Fibroblast of the conjunctiva (primary cell): ENCODE measurements at regions not wholly inside any gene's neighbourhood (a gene's known extent, or its start where the extent isn't known, plus 50 kb on each side); places are given as distances from the start of the nearest gene placed in this dataset.
"Not testable (repeated sequence)": the region's sequence is repeated elsewhere in the genome, so short reads cannot be mapped to it uniquely, and the experiment has no call there.

Source experiments
- DNase-seq: peaks from one replicate; pipeline ENCODE4 v3.0.0-alpha.2; 2010; ENCODE audit warnings: low read depth

DNA sequence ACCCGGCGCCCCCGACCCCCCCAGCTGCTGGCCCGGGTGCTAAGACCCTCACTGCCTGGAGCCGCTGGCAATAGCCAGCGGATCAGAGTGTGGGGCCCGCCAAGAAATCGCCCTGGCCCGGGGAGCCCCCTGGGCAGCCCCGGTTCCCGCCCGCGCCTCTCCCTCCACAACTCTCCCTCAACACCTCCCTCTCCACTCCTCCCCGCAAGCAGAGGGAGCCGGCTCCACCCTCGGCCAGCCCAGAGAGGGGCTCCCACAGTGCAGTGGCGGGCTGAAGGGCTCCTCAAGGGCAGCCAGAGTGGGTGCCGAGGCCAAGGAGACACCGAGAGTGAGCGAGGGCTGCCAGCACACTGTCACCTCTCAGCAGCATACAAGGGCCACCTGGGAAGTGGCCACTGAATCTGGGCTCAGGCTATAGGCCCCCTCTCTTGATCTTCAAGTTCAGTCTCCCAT lies 385.5 kb downstream of the SEC14L1 start:
- no peak for DNase-seq

DNA sequence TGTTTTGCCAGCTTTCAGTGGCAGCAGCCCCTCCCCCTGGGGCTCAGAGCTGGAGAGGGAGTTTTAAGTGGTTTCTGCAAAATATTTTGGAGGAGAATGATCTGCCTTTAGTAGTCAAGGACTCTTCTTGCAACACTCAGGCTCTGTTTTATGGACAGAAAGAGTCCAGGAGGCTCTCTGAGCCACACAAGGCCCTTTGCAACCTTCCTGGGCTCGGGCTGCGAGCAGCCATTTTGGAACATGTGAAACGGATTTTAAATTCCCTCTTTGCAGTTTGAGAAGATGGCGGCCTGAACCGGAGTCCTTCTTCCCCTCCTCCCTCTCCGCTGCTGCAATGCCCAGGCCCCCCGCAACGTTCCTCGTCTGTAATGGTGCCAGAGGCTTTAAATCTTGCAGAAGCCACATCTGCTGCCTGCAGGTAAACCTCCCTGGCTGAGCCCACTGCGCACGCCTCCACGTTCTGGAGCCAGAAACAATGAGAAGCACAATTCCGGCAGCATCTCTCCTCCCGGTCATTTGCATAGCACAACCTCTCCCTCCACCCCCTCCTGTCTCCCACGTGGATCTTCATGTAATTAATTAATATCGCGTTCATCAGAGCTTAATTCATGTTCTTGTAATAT lies 386.1 kb downstream of the SEC14L1 start:
- no peak for DNase-seq

DNA sequence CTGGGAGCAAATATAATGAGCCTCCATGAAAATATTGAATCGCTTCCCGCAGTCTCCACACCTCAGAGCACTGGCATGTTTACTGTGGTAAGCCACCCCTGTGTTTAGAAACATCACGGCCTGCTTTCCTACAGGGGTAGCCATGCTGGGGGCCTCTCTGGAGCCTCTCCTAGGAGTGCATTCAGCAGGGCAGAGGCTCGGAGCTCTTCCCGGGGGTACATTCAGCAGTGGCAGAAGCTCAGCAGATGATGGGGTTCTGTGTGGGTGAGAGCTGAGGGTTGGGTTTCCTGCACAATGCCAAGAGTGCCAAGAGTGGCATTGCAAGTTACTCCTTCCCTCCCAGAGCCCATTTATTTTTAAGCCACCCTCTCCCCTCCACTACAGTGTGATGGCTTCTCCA lies 386.6 kb downstream of the SEC14L1 start:
- no peak for DNase-seq

DNA sequence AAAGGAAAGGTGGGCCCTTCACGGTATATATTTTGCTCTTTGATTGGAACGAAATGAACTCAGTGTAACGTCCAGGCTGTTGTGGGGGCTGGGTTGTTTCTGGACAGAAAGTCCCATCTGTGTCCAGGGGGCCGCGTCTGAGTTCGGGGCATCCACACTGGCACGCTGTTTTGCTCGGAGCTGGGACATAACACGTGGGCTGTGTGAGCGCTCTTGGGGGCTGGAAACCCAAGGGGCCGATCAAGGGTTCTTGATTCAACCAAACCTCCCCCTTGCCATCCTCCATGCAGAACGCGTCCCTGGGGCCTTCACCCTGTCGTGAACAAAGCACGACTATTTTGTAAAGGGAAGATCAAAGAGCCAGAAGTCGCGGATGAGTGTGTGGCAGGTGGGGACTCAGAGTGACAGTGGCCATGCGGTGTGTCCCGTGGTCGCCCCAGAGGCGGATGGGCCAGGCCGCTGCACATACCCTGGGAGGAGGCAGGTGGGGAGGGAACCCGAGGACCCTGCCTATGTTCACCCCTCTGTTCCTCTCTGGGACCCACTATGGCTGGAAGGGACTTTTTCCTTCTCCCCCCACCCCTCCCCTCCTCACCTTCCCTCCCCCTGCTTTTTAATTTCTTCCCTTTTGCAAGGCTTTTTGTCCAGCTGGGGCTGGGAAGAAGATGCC lies 387.2 kb downstream of the SEC14L1 start:
- DNase-seq: no peak

DNA sequence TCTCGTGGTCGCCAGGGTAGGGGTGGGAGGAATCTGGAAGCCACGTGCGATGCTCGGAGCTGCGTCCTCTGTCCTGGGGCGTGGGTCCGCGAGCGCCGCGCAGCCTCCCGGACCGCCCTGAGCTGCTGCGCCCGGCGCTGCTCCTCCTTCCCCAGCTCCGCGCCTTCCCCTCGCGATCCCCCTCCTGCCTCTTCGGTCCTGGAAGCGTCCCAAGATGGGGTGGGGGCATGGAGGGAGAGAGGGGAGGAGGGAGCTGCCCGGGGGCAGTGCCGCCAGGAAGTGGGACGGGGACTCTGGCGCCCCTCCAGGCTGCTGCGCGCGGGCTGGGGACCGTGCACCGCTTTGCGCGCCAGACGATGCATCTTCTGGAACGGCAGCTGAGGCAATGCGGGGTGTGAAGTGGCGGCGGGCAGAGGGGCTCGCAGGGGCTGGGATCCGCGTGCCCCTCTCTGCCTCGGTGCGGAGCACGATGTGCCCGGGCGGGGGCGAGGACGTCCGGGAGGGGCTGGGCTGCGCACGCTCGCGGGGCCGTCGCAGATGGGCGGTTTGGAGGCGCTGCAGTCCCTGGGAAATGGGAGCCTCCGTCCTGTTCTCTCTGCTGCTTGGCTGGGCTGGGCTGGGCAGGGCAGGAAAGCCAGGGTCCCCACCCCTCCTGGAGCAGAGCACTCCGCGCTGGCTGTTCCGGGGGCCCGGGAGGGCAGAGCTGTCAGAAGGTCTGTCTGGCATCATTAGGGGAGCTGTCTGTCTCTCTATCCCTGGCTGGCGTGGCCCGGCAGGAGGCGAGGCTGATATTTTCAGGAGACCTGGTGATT lies 388.0 kb downstream of the SEC14L1 start:
- DNase-seq: no peak

DNA sequence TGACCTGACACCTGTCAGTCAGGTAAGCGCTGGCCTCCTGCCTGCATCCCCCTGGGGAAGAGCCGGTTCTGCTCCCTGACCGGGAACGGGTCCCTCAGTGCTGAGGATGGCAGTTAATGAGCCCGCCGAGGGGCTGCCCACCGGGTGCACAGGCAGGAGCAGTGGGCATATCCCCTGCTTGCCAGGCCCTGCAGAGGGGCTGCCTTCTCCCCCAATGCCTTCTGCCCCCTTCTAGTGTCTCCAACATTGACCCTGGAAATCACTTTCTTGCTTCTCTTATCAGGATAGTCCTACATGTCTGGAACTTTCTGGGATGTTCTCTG lies 388.5 kb downstream of the SEC14L1 start:
- no peak for DNase-seq

DNA sequence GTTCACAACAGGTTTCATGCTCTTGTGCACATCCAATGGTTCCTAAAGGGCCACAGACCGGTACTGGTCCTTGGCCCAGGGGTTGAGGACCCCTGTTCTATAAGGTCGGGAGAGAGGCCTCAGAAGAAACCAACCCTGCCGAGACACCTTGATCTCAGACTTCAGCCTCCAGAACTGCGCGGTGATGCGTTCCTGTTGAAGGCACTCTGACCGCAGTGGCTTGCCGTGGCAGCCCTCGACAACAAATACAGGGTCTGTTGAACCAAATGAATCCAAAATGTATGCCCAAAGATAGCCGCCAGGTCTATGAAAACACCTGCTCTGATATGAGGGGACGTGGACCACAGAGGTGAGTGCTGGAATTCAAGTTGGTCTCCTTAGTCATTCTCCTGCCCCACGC lies 389.8 kb downstream of the SEC14L1 start:
- DNase-seq: no peak

DNA sequence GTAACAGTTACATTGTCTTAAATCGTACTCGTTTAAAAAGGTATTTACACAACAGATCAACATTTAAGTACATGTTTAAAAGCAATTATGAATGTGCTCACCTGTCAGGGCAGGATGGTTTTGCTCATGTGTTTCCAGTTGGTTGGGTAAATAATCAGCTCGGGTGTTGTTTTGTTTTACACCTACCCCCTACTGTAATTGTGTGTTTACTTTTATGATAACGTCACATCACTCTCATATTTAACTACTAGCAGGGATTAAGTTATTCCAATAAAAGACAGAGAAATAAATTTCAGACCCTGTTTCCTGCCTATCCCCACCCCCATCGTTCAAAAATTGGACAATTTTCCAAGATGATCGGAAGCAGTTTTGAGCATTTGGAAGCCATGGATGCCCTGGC lies 390.2 kb downstream of the SEC14L1 start:
- DNase-seq: no peak

DNA sequence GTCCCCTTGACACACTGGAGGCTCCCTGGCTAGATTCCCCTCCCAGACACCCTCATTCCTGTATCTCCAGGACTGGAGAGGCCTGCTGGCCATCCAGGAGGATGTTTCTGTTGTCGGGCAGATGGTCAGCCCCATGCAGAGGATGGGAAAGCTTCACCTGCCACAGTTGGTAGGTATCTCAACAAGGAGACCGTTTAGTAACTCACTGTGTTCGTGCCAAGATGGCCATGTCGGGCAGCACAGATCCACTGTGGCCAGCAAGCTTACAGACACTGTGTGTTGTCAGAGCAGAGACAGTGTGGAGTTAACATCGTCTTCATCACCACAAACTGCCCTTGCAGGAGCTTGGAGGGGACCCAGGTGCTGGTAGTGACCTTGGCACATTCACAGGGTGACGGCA lies 390.9 kb downstream of the SEC14L1 start:
- no peak for DNase-seq

DNA sequence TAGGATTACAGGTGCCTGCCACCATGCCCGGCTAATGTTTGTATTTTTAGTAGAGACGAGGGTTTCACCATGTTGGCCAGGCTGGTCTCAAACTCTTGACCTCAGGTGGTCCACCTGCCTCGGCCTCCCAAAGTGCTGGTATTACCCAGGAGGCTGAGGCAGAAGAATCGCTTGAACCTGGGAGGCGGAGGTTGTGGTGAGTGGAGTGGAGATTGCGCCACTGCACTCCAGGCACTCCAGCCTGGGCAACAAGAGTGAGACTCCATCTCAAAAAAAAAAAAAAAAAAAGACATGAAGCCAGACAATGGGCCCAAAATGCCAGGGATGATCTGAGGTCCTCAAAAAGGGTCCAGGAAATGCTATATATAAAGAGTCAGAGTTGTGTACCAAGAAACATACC lies 392.9 kb downstream of the SEC14L1 start:
- not testable (repeated sequence) for DNase-seq

DNA sequence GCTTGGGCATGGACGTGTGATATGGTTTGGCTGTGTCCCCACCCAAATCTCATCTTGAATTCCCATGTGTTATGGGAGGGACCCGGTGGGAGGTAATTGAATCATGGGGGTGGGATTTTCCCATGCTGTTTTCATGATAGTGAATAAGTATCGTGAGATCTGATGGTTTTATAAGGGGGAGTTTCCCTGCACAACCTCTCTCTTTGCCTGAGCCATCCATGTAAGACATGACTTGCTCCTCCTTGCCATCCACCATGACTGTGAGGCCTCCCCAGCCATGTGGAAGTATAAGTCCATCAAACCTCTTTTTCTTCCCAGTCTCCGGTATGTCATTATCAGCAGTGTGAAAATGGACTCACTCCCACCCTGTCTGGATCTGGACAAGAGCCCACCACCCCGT lies 393.4 kb downstream of the SEC14L1 start:
- DNase-seq: no peak

DNA sequence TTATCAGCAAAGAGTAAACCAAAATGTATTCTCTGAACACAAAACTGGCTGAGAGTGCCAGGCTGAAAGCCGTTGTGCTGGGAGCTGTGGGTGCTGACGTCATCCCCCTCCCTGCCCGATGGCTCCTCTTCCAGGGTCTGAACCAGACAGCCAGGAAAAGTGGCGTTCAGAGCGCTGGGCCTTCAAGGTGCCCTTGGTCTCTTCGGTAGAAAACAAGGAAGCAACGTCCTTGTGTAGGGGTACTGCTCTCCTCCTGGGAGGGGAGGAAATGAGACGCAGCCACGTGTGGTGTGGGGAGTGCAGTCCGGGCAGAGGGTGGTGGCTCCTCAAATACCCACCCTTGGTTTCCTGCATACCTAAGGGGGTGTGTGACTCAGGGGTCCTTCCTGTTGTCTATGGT lies 394.7 kb downstream of the SEC14L1 start:
- DNase-seq: no peak

DNA sequence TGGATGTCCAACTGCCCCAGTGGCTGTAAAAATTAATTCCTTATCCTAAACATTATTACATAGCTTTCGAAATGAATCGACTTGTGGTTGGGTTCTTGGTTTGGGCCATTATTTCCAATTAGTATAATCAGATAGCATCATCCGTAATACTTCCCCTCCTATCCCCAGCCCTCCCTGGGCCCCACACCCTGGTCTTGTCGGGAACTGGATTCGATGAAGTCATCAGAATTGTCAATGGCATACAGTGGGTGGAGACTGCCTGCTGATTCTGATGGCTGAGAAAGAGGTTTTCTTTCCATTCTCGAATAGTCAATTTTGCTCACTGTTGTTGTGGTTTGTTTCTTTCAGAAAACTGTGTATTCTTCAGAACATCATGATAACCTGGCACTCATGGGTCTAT lies 395.1 kb downstream of the SEC14L1 start:
- DNase-seq: no peak

DNA sequence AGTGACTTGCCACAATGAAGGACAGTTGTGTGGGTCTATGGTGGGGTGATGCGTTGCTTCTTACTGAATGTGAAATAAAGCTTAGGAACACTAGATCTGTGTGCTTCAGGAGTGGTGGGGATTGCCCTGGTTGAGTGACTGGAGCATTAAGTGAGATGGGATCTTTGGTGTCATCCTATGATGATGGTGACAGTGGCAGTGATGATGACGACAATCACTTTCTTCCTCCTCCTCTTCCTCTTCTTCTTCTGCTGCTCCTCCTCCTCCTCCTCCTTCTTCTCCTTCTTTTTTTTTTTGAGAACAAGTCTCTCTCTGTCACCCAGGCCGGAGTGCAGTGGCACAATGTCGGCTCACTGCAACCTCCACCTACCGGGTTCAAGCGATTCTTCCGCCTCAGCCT lies 396.8 kb downstream of the SEC14L1 start:
- no peak for DNase-seq

DNA sequence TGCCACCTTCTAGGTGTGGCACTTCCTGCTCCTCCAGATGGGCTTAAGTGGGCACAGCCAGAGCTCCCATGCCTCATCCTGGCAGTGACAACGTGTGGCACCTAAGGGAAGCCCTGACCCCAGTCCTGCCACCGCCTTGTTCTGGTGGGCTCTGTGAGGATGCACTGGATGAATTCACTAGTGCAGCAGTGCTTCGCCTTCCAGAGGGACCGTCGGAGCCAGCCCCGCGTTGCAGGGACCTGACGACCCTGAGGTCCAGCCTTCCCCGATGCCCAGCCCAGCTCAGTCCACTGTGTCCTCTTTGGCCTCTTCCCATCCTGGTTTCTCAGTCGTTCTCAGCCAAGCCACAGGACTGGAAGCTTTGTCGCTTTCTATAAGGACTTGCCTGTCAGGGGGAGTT lies 399.8 kb downstream of the SEC14L1 start:
- no peak for DNase-seq

DNA sequence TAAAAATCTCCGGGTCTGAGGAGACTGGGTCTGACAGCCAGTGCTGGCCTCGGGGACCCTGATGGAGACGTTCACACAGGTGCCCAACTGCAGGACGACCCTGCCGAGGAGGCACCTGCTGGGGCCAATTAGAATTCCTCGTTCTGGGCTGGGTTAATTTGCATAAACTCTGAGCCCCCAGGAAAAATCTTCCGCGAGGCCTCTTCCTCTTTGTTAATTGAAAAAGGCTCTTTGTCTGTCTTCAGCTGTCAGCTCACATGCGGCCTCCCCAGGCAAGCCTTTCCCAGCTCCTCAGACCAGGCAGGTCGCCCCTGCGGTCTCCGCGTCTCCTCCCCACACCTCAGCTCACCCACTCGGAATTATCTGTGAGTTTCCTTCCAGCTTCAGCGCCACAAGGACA lies 400.2 kb downstream of the SEC14L1 start:
- DNase-seq: no peak

DNA sequence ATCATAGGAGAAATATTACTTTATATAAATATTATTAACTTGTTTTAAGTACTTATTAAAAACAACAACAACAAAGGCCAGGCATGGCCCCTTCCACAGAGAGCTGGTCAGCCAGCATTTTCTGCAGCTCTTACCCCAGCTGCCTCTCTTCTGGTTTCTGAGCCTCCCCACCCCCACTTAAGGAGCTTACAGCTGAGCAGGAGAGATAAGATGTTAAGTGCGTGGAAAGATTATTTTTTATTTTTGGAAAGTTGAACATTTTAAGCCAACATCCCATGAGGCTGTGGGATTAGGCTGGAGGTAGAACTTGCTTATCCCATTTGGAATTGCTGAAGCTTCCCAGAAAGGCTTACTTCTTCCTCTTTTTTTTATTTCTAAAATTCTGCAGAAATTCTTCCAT lies 401.2 kb downstream of the SEC14L1 start:
- DNase-seq: no peak

DNA sequence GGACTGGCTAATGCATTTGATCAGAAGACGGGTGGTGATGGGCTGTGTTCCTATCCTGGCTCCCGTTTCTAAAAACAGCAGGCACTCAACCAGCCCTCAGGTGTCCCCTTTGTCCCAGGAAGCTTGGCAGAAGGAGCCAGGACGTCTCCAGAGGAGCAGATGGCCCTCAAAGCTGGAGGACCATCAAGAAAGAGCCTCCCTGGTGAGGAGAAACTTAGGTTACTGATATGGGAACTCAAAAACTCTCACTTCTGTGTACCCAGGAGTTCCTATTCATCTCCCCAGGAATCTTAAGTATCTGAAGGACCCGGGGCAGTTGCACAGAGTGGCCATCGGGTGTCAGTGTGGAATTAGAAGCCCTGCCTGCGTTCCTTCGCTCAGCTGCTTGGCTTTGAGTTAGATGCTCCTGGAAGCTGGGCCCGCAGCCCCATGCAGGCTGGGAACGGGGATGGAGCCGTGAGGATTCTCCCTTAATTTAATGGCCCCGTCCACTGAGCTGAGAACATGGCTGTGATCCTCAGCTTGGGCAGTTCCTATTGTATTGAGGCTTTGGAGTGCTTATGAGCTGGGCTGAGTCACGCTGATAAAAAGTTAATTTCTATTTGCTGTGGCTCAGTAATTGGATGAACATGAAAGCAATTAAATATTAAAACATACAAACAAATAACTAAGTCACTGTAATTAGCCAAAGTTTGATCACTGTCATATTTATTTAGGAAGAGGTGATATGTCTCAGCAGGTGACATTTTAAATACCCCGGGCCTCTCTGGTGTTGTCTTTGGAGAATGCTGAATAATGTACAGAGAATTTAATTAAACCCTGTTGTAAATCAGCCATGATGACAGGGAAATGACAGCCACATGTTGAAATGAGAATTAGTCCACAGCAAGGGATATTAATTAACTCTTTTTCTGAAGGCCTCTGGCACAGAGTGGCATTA lies 402.1 kb downstream of the SEC14L1 start:
- DNase-seq: peak; percentile 81

DNA sequence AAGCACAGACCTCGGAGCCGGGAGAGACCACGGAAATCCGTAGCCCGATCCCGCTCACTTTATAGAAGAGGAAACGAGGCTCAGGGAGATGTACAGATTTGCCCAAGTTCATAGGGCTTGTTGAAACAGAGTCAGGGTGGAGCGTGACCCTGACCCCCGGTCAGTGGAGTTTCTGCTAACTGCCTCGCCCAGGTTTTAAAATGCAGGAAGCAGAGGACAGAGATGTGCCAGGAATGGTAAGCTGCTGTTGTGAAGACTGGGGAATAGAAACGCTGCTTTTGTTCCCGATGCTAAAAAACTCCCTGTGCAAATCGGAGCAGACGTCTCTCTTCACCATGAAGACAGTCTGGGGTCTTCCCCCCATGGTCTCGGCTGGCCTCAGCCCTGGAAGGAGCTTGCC lies 403.0 kb downstream of the SEC14L1 start:
- no peak for DNase-seq

DNA sequence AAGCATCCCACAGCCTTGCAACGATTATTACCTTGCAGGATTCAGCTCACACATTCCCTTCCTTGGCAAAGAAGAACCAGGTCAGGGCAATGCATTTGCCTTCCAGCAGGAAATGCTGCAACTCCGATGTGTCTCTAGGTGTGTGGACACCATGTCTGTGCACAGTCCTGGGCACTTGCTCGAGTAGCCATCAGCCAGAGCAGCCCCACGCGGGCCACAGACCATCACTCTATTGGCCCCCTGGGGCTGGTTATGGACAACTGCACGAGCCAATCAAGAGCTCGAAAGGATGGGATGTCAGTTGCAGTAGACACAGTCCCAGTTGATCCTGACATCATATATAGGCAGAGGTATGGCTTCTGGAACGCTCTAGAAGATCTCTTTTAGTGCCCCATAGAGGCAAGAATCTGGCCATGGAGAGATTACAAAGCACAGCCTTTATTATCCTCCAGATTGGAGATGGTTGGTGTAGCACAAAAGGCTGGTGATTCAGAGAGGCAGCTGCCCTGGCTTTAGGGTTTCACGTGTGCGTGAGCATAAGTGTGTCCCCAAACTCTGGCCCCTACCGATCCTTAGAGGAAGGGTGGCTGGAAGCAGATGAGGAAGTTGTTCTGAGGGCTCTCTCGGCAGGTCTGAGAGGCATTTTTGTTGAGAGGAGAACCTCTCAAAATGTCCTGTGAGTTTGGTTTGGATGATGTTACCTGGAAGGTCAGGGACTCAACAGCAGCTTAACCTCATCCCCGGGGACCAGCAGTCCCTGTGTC lies 403.8 kb downstream of the SEC14L1 start:
- no peak for DNase-seq

DNA sequence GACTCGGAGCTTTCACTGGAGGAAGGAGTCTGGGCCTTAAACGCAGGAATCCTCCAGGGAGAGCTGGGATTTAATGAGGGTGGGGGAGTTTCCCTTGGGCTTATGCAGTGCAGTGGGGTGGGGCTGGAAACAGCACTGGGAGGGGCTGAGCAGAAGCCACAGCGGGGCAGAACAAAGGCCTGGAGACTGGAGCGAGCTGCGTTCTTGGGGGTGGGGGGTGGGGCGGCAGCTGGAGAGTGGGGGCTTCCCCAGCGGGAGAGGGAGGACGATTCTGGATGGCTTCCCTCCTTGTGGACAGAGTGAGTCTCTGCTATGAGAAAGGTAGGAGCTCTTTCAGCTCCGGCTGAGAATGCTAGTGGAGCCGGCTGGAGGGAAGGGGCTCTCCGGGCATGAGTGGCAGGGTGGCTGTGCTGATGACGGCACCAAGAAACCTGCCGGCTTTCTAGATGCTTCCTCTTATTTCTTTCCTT lies 406.0 kb downstream of the SEC14L1 start:
- no peak for DNase-seq
